ENCODE measurements at regions not wholly inside any gene's neighbourhood (a gene's known extent, or its start where the extent isn't known, plus 50 kb on each side); places are given as distances from the start of the nearest gene placed in this dataset.

DNA sequence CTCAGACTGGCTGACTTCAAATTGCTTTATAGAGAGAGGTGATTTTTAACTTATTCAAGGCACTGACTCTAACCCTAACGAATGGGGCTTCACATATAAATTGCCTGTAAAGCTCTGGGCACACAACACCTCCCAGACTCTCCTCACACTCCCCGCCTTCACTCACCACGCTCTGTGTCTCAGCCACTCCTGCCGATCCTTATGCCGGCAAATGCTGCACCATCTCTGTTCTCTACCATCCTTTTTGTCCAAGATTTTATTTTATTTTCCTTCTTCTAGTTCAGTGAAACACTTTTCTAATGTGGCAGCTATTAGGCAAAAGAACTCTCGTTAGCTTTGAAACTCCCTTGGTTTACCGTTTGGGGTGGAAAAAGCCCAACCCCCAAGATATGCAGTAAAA is 446.1 kb upstream of the TMEM132C start:
- no peak overlapping the region for H3K4me3 Mint-ChIP-seq
- TF ChIP-seq, protein P1, sequence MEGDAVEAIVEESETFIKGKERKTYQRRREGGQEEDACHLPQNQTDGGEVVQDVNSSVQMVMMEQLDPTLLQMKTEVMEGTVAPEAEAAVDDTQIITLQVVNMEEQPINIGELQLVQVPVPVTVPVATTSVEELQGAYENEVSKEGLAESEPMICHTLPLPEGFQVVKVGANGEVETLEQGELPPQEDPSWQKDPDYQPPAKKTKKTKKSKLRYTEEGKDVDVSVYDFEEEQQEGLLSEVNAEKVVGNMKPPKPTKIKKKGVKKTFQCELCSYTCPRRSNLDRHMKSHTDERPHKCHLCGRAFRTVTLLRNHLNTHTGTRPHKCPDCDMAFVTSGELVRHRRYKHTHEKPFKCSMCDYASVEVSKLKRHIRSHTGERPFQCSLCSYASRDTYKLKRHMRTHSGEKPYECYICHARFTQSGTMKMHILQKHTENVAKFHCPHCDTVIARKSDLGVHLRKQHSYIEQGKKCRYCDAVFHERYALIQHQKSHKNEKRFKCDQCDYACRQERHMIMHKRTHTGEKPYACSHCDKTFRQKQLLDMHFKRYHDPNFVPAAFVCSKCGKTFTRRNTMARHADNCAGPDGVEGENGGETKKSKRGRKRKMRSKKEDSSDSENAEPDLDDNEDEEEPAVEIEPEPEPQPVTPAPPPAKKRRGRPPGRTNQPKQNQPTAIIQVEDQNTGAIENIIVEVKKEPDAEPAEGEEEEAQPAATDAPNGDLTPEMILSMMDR (IDR thresholded peaks at IDR 0.05): no peak
- Histone ChIP-seq H3K9me3 (ENCODE audit: control insufficient read depth, insufficient read depth, low read length) (no peaks in the 10 kb centered on the region), H3K36me3 (ENCODE audit: control insufficient read depth, insufficient read depth, low read length) (no peaks in the 10 kb centered on the region), H3K27me3 (ENCODE audit: control insufficient read depth, insufficient read depth, low read length) (no peaks in the 10 kb centered on the region), H3K27ac (ENCODE audit: low read length) (no peak overlapping the region), H3K4me1 (ENCODE audit: control insufficient read depth, insufficient read depth, low read length) (no peaks in the 10 kb centered on the region), H3K4me3 (ENCODE audit: low read length) (no peak overlapping the region)
- no peaks in the 10 kb centered on the region for H3K4me1 Mint-ChIP-seq
- DNase-seq (no peak), ATAC-seq (no peak)
- WGBS (ENCODE audit: insufficient coverage): 89% methylated on average over 7 of the region's 7 CpGs
- no peaks in the 10 kb centered on the region for H3K27me3 Mint-ChIP-seq (ENCODE audit: low read depth in 2 of 2)
- H3K27ac Mint-ChIP-seq: no peak overlapping the region
- H3K36me3 Mint-ChIP-seq: no peaks in the 10 kb centered on the region
- peaks cover 8% of the 10 kb centered on the region in 2 donors for H3K9me3 Mint-ChIP-seq
- intact Hi-C loops (cut with micrococcal nuclease): no loop called here

GRCh38 chr12:127822809-127823411 is 444.1 kb upstream of the TMEM132C start:
- no peak overlapping the region for H3K27ac Mint-ChIP-seq
- TF ChIP-seq, protein P1 (IDR thresholded peaks at IDR 0.05): no peak
- intact Hi-C loops (cut with micrococcal nuclease): no loop called here
- Histone ChIP-seq H3K4me1 (ENCODE audit: control insufficient read depth, insufficient read depth, low read length) (no peaks in the 10 kb centered on the region), H3K9me3 (ENCODE audit: control insufficient read depth, insufficient read depth, low read length) (peaks cover 5% of the 10 kb centered on the region), H3K27me3 (ENCODE audit: control insufficient read depth, insufficient read depth, low read length) (no peaks in the 10 kb centered on the region), H3K36me3 (ENCODE audit: control insufficient read depth, insufficient read depth, low read length) (no peaks in the 10 kb centered on the region), H3K4me3 (ENCODE audit: low read length) (no peak overlapping the region), H3K27ac (ENCODE audit: low read length) (no peak overlapping the region)
- no peak for ATAC-seq
- 73% methylated on average over 6 of the region's 6 CpGs for WGBS (ENCODE audit: insufficient coverage)
- H3K36me3 Mint-ChIP-seq: no peaks in the 10 kb centered on the region
- H3K27me3 Mint-ChIP-seq (ENCODE audit: low read depth in 2 of 2): no peaks in the 10 kb centered on the region
- DNase-seq: no peak
- H3K4me1 Mint-ChIP-seq: no peaks in the 10 kb centered on the region
- no peak overlapping the region for H3K4me3 Mint-ChIP-seq
- H3K9me3 Mint-ChIP-seq: peaks cover 8% of the 10 kb centered on the region in 2 donors

DNA sequence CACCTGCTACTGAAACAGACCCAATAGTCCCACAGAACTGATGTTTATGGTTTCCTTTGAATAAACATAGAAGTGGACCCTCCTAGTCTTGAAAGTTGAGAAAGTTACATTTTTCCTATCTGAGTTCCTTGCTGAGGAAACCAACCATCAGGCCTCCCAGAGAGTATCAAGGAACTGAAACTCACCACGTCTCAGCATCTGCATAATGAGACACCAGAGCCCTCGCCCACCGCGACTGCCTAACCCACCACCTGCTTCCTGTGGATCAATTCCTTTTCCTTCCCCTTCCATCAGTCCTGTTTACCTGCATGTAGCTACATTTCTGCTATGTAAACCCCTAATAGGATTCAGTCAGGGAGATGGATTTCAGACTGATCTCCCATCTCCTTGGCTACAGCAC is 443.2 kb upstream of the TMEM132C start:
- Mint-ChIP-seq H3K36me3 (no peaks in the 10 kb centered on the region), H3K27ac (no peak overlapping the region), H3K4me1 (no peaks in the 10 kb centered on the region), H3K4me3 (no peak overlapping the region), H3K27me3 (ENCODE audit: low read depth in 2 of 2) (no peaks in the 10 kb centered on the region), H3K9me3 (peaks cover 8% of the 10 kb centered on the region in 2 donors)
- Histone ChIP-seq H3K36me3 (ENCODE audit: control insufficient read depth, insufficient read depth, low read length) (no peaks in the 10 kb centered on the region), H3K27me3 (ENCODE audit: control insufficient read depth, insufficient read depth, low read length) (no peaks in the 10 kb centered on the region), H3K4me1 (ENCODE audit: control insufficient read depth, insufficient read depth, low read length) (no peaks in the 10 kb centered on the region), H3K9me3 (ENCODE audit: control insufficient read depth, insufficient read depth, low read length) (peaks cover 6% of the 10 kb centered on the region), H3K27ac (ENCODE audit: low read length) (no peak overlapping the region), H3K4me3 (ENCODE audit: low read length) (no peak overlapping the region)
- DNase-seq (no peak), ATAC-seq (no peak)
- intact Hi-C loops (cut with micrococcal nuclease): no loop called here
- WGBS (ENCODE audit: insufficient coverage): 7% methylated on average over 4 of the region's 4 CpGs
- TF ChIP-seq, protein P1 (IDR thresholded peaks at IDR 0.05): no peak

Data from natural killer cell (primary cell).